ENCODE measurements at regions not wholly inside any gene's neighbourhood (a gene's known extent, or its start where the extent isn't known, plus 50 kb on each side); places are given as distances from the start of the nearest gene placed in this dataset.

DNA sequence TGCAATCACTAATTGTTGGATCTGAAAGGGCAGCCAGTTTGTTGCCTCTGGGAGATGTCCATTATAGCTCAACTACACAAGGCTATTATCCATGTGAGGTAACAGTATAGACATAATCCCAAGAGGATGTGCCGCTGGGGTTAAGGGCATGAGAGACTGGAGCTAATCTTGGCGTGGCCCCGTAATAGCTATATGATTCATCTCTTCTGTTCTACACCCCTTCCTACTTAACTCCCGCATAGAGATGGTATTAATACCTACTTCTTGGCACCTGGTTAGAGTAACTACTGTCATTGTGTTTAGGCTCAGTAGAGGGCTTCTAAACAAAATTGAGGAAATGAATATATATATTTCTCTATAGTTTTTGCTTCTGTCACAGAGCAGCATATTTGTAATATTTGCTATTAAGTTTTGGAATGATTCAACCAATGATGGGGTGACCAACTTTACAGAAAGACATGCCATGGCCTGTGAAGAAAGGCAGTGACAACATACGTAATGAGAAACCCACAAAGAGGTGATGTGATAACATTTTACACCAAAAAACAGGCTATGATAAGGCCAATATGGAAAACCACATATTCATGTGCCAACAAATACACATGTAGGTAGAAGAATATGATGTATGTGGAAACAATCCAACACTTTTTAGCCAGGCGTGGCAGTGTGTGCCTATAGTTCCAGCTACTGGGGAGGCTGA lies 76.8 kb upstream of the DPH6 start:
- TF ChIP-seq EZH2 (IDR thresholded peaks at IDR 0.05; ENCODE audit: low read depth) = no peak
- TF ChIP-seq, protein P1, sequence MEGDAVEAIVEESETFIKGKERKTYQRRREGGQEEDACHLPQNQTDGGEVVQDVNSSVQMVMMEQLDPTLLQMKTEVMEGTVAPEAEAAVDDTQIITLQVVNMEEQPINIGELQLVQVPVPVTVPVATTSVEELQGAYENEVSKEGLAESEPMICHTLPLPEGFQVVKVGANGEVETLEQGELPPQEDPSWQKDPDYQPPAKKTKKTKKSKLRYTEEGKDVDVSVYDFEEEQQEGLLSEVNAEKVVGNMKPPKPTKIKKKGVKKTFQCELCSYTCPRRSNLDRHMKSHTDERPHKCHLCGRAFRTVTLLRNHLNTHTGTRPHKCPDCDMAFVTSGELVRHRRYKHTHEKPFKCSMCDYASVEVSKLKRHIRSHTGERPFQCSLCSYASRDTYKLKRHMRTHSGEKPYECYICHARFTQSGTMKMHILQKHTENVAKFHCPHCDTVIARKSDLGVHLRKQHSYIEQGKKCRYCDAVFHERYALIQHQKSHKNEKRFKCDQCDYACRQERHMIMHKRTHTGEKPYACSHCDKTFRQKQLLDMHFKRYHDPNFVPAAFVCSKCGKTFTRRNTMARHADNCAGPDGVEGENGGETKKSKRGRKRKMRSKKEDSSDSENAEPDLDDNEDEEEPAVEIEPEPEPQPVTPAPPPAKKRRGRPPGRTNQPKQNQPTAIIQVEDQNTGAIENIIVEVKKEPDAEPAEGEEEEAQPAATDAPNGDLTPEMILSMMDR (conservative IDR thresholded peaks at IDR 0.05) = no peak

All from PC-9 (cell line).